ENCODE measurements at regions not wholly inside any gene's neighbourhood (a gene's known extent, or its start where the extent isn't known, plus 50 kb on each side); places are given as distances from the start of the nearest gene placed in this dataset.

GRCh38 chr13:59607780-59608233 lies 555.9 kb downstream of the DIAPH3 start:
- no peak for DNase-seq

- no peak for DNase-seq
Observed at GRCh38 chr13:59609421-59609820, 554.3 kb downstream of the DIAPH3 start.

Data from stimulated activated naive CD4-positive, alpha-beta T cell treated with Interleukin-2 at 50 U/mL for 16 hours (primary cell).